ENCODE measurements at regions not wholly inside any gene's neighbourhood (a gene's known extent, or its start where the extent isn't known, plus 50 kb on each side); places are given as distances from the start of the nearest gene placed in this dataset.

DNA sequence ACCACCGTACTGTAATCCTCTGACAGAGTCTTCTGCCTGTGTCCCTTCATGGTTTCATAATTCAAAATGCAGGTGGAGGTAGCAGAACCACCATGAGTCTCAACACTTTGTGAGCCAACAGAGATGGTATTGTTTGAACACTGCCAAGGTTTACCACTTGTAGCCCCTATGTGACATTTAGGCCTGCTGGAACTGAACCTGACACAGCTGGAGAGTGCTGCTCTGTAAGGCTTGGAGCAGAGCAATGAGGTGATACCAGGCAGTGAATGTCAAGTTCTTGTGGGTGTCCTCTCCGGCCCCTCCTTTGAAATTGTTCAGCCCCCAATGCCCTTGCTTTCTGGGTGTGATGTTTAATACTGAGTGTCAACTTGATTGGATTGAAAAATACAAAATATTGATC lies 1042.9 kb downstream of the ARAP2 start:
- Histone ChIP-seq H3K9ac (ENCODE audit: low read length) (no peak overlapping the region), H2AFZ (ENCODE audit: low read depth, low read length, poor library complexity, severe bottlenecking) (no peak overlapping the region), H3K9me3 (ENCODE audit: control insufficient read depth in 1 of 2, insufficient read depth in 1 of 2, low read depth in 1 of 2, low read length in 2 of 2) (no peaks in the 10 kb centered on the region), H3K36me3 (ENCODE audit: control insufficient read depth in 1 of 2, insufficient read depth in 2 of 2, low read length in 2 of 2) (no peaks in the 10 kb centered on the region), H3K4me2 (ENCODE audit: low read length) (no peak overlapping the region), H4K20me1 (ENCODE audit: insufficient read depth) (no peaks in the 10 kb centered on the region), H3K4me3 (replicated peaks in 1 of 2; ENCODE audit: low read depth in 1 of 2, low read length in 2 of 2) (no peak overlapping the region), H3K9me2 (ENCODE audit: insufficient read depth) (no peaks in the 10 kb centered on the region), H3K79me2 (ENCODE audit: insufficient read depth, low read length) (no peaks in the 10 kb centered on the region), H3K27me3 (ENCODE audit: insufficient read depth, low read length) (no peaks in the 10 kb centered on the region), H3K4me1 (ENCODE audit: control insufficient read depth in 1 of 2, insufficient read depth in 2 of 2, low read length in 2 of 2) (no peaks in the 10 kb centered on the region), H3K27ac (ENCODE audit: low read depth, low read length) (no peak overlapping the region)
- ChIA-PET RAD21 (ENCODE audit: low non-redundant PET in 1 of 2, low total read pairs in 2 of 2, uncharacterized antibody in 2 of 2, unreplicated experiment in 2 of 2) (no interaction called here), POLR2A (no interaction called here), CTCF (no interaction called here)
- BruUV-seq (replicated peaks): no TSS peak
- DNase-seq (ENCODE audit: low read depth, low spot score) (no peak), ATAC-seq (no peak)
- intact Hi-C loops (cut with micrococcal nuclease): no loop called here
- TF ChIP-seq YY1 (IDR thresholded peaks at IDR 0.05; ENCODE audit: extremely low read depth, insufficient replicate concordance, low read depth, low read length): no peak

DNA sequence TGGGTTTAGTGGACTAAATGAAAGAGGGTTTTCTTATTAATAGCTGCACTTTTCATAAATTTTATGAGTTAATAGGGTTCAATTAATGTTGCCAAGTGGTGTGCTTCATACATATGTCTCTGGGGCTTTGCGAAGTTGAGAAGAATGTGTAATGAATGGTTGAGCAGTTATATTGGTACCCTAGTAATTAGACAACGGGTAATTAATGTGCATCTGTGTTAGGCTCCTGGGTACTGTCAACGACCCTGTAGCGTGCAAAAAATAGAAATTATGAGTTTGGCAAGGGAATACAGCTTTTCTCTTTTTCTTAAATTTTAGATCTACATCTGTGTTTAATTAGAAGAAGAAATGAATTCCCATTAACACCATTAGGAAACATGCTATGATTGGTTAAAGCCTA lies 1027.7 kb downstream of the ARAP2 start:
- no TSS peak for BruUV-seq (replicated peaks)
- ChIA-PET POLR2A (no interaction called here), CTCF (no interaction called here), RAD21 (ENCODE audit: low non-redundant PET in 1 of 2, low total read pairs in 2 of 2, uncharacterized antibody in 2 of 2, unreplicated experiment in 2 of 2) (no interaction called here)
- Histone ChIP-seq H3K4me3 (replicated peaks in 1 of 2; ENCODE audit: low read depth in 1 of 2, low read length in 2 of 2) (no peak overlapping the region), H3K4me2 (ENCODE audit: low read length) (no peak overlapping the region), H3K9ac (ENCODE audit: low read length) (no peak overlapping the region), H2AFZ (ENCODE audit: low read depth, low read length, poor library complexity, severe bottlenecking) (no peak overlapping the region), H3K9me3 (ENCODE audit: control insufficient read depth in 1 of 2, insufficient read depth in 1 of 2, low read depth in 1 of 2, low read length in 2 of 2) (no peaks in the 10 kb centered on the region), H3K27ac (ENCODE audit: low read depth, low read length) (no peak overlapping the region), H3K4me1 (ENCODE audit: control insufficient read depth in 1 of 2, insufficient read depth in 2 of 2, low read length in 2 of 2) (no peaks in the 10 kb centered on the region), H3K27me3 (ENCODE audit: insufficient read depth, low read length) (no peaks in the 10 kb centered on the region), H3K79me2 (ENCODE audit: insufficient read depth, low read length) (no peaks in the 10 kb centered on the region), H4K20me1 (ENCODE audit: insufficient read depth) (no peaks in the 10 kb centered on the region), H3K36me3 (ENCODE audit: control insufficient read depth in 1 of 2, insufficient read depth in 2 of 2, low read length in 2 of 2) (no peaks in the 10 kb centered on the region), H3K9me2 (ENCODE audit: insufficient read depth) (no peaks in the 10 kb centered on the region; the same call in 1 of the 2 replicates)
- DNase-seq (ENCODE audit: low read depth, low spot score) (no peak), ATAC-seq (no peak)
- TF ChIP-seq RAD21 (IDR thresholded peaks at IDR 0.05; ENCODE audit: low read depth) (no peak), EZH2 (IDR thresholded peaks at IDR 0.05) (no peak), ZFX (IDR thresholded peaks at IDR 0.05) (no peak), ZNF274 (IDR thresholded peaks at IDR 0.05; ENCODE audit: low read depth, low read length) (no peak), TCF7L2 (IDR thresholded peaks at IDR 0.05; ENCODE audit: borderline replicate concordance, extremely low read depth, insufficient read depth, insufficient read length) (no peak), EZH2phosphoT487 (IDR thresholded peaks at IDR 0.05; ENCODE audit: borderline replicate concordance) (no peak), YY1 (IDR thresholded peaks at IDR 0.05; ENCODE audit: extremely low read depth, insufficient replicate concordance, low read depth, low read length) (no peak), SP1 (IDR thresholded peaks at IDR 0.05; ENCODE audit: low read depth) (no peak), POLR2A (IDR thresholded peaks at IDR 0.05; ENCODE audit: borderline replicate concordance, extremely low read depth, insufficient read depth, insufficient read length) (no peak), CEBPB (IDR thresholded peaks at IDR 0.05; ENCODE audit: low read depth) (no peak), POLR2AphosphoS5 (IDR thresholded peaks at IDR 0.05; ENCODE audit: low read depth, low read length) (no peak), FOSL1 (IDR thresholded peaks at IDR 0.05; ENCODE audit: low read depth) (no peak), CBX3 (IDR thresholded peaks at IDR 0.05; ENCODE audit: low read depth) (no peak), ELF1 (IDR thresholded peaks at IDR 0.05; ENCODE audit: borderline replicate concordance, low read depth) (no peak)
- TF ChIP-seq, protein P1, sequence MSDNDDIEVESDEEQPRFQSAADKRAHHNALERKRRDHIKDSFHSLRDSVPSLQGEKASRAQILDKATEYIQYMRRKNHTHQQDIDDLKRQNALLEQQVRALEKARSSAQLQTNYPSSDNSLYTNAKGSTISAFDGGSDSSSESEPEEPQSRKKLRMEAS (IDR thresholded peaks at IDR 0.05): no peak
- intact Hi-C loops (cut with micrococcal nuclease): no loop called here

All from HCT116 (cell line).